ENCODE measurements at regions not wholly inside any gene's neighbourhood (a gene's known extent, or its start where the extent isn't known, plus 50 kb on each side); places are given as distances from the start of the nearest gene placed in this dataset.

DNA sequence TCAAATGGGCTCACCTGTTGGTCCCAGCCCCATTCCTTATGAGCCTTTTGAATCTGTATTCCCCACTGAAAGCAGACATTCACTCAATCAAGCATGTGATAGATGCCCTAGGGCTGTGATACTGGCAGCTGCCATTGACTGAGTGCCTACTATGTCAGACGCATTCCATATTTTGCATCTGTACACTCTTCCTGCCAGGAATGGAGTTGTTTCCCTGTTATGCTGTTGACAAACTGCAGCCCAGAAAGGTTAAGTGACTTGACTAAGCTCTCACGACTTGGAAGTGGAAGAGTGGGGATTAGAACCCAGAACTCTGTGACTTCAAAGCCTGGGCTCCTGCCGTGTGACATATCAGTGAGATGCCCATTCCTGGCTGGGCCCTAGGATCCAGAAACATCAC, 211.4 kb downstream of the RPLP1 start:
- H3K9me3 ChIP-seq: no peaks in the 10 kb centered on the region
- peaks cover 6% of the 10 kb centered on the region; the same call in 1 of the 2 replicates for H3K27me3 ChIP-seq
- no peak overlapping the region for H3K4me3 ChIP-seq (ENCODE audit: low read depth, low read length)
- no peaks in the 10 kb centered on the region for H3K36me3 ChIP-seq
- no peak for DNase-seq
- TF ChIP-seq, protein P1, sequence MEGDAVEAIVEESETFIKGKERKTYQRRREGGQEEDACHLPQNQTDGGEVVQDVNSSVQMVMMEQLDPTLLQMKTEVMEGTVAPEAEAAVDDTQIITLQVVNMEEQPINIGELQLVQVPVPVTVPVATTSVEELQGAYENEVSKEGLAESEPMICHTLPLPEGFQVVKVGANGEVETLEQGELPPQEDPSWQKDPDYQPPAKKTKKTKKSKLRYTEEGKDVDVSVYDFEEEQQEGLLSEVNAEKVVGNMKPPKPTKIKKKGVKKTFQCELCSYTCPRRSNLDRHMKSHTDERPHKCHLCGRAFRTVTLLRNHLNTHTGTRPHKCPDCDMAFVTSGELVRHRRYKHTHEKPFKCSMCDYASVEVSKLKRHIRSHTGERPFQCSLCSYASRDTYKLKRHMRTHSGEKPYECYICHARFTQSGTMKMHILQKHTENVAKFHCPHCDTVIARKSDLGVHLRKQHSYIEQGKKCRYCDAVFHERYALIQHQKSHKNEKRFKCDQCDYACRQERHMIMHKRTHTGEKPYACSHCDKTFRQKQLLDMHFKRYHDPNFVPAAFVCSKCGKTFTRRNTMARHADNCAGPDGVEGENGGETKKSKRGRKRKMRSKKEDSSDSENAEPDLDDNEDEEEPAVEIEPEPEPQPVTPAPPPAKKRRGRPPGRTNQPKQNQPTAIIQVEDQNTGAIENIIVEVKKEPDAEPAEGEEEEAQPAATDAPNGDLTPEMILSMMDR (IDR thresholded peaks at IDR 0.05; ENCODE audit: low read depth, low read length): no peak
- no peaks in the 10 kb centered on the region for H3K4me1 ChIP-seq

DNA sequence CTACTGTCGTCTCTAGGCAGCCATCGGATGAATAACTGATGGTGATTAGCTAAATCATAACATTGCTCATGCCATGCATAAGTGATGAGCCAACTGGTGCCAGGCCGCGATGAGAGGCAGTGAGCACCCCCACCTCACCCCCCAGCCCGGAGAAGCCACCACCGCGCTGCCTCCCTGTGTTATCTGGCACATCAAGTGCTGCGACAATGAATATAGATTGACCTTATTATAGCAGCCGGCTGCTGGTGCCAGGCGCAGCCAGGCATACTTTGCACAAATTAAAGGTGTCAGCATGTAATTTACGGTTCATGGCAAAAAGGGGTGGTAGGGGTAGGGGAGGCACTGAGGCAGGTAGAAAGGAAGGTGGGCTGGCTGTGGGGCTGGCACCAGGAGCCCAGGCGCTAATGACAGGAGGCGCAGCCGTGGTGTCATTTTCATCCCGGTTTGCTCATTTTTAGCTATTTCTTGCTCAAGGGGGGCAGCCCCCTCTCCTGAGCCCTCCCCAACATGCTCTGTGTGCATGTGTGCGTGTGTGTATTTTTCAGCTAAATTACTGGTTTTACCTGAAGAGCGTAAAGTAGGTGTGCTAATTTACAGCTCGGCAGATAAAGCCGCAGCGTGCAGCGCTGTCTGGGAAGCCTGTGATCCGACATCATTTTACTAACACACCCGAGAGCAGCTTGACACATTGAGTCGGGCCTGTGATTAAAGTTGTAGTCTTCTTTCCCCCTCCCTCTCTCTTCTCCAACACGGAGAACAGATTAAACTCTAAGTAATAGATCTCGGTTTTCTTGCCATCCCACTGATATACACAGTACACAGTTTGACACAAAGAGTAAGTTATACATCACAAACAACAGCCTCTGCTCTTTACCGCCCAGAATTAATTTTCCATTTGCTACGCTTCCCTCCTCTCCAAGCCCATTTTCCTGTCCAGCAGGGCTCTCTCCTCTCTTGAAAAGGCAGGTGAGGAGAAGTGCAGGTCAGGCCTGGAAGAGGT, 212.3 kb downstream of the RPLP1 start:
- Histone ChIP-seq H3K9me3 (no peaks in the 10 kb centered on the region), H3K27me3 (peaks cover 6% of the 10 kb centered on the region; the same call in 1 of the 2 replicates), H3K4me1 (no peaks in the 10 kb centered on the region), H3K4me3 (ENCODE audit: low read depth, low read length) (no peak overlapping the region), H3K36me3 (no peaks in the 10 kb centered on the region)
- no peak for DNase-seq
- TF ChIP-seq, protein P1 (IDR thresholded peaks at IDR 0.05; ENCODE audit: low read depth, low read length): no peak

DNA sequence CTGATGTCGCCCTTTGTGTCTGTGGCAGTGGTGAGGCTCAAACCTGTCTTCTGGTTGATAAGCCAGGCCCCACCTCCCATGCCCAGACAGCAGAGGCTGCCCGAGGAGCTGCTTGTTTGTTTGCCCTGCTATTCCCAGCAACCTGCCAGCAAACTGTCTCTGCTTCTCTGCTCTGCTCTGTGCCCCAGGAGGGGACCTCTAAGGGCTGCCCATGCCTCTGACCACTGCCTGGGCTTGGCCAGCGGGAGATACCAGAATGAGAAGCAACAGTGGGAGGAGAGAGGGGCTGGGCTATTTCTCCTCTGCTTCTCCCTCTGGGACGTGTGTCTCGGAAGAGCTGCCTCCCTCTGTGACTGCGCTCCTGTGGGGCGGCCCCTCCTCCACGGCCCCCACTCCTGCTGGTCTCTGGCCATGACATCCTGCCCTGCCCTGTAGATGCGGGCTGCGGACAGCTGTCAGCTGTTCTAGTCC, 213.1 kb downstream of the RPLP1 start:
- TF ChIP-seq, protein P1 (IDR thresholded peaks at IDR 0.05; ENCODE audit: low read depth, low read length): no peak
- no peak overlapping the region for H3K4me3 ChIP-seq (ENCODE audit: low read depth, low read length)

DNA sequence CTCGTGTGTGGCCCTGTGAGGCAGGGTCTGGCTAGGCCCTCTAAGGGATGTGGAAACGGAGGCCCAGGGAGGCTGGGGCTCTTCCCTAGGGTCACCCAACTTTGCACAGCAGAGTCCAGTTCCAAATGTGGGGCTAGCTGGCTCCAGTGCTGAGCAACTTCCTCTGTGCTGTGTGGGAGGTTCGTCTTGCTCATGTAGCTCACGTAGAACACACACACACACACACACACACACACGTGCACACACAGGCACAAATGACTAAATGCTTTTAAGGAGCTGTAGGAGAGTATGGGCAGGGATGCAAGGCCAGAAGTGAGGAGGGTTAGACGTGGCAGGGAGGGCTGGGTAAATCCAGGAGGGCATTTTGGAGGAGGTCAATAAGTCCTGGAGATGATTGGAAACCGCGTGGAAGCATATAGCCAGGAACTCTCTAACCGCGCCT, 213.8 kb downstream of the RPLP1 start:
- TF ChIP-seq, protein P1 (IDR thresholded peaks at IDR 0.05; ENCODE audit: low read depth, low read length): no peak
- no peaks in the 10 kb centered on the region for H3K4me1 ChIP-seq
- no peak overlapping the region for H3K4me3 ChIP-seq (ENCODE audit: low read depth, low read length)
- H3K27me3 ChIP-seq: peaks cover 6% of the 10 kb centered on the region; the same call in 1 of the 2 replicates
- H3K9me3 ChIP-seq: no peaks in the 10 kb centered on the region
- no peak for DNase-seq
- H3K36me3 ChIP-seq: no peaks in the 10 kb centered on the region

More for the DNA sequence above, 213.1 kb downstream of the RPLP1 start:
- Histone ChIP-seq H3K36me3 (no peaks in the 10 kb centered on the region), H3K9me3 (no peaks in the 10 kb centered on the region), H3K27me3 (peaks cover 6% of the 10 kb centered on the region; the same call in 1 of the 2 replicates), H3K4me1 (no peaks in the 10 kb centered on the region)
- DNase-seq: no peak

DNA sequence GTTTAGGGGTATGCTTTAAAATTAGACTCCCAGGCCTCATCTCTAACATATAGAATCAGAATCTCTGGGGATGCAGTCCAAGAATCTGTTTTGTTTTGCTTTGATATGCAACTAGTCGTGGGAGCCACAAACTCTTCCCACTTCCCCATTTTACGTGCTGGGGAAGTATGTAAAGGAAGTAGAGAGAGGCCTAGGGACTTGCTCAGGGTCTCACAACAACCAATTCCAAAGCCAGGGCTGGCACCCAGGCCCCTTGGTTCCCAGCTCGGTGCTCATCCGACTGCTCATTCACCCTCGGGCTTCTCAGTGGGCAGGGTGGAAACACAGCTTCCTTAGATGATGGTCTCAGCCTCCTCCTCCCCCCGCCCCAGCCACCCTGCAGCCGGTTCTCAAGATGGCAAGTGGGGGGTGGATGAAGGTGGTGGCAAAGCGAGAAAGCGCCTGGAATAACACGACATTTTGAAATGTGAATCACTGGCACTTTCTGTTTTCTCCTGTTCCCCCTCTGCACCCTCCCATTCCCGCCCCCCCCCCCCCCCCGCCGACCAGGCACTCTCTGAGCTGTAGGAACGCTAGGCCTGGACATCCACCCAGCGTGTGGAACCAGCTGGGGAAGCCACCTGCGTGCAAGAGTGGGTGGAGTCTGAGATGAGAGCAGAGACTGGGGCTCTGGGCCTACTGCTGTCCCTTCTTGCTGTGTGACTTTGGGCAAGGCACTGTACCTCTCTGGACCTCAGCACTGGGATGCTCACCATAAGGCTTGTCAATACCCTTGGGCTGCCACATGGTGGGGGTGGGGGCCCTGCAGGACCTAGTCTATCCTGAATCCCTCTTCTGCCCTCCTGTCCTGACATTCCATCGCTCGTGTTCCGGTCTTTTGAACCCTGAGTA, 214.5 kb downstream of the RPLP1 start:
- peaks cover 6% of the 10 kb centered on the region; the same call in 1 of the 2 replicates for H3K27me3 ChIP-seq
- no peaks in the 10 kb centered on the region for H3K4me1 ChIP-seq
- no peaks in the 10 kb centered on the region for H3K36me3 ChIP-seq
- no peaks in the 10 kb centered on the region for H3K9me3 ChIP-seq
- TF ChIP-seq, protein P1 (IDR thresholded peaks at IDR 0.05; ENCODE audit: low read depth, low read length): no peak
- H3K4me3 ChIP-seq (ENCODE audit: low read depth, low read length): no peak overlapping the region
- DNase-seq: no peak

Measured in BE2C (cell line).